BJ (cell line): ENCODE measurements at regions not wholly inside any gene's neighbourhood (a gene's known extent, or its start where the extent isn't known, plus 50 kb on each side); places are given as distances from the start of the nearest gene placed in this dataset.

Experiments used
- CTCF ChIA-PET: fragments of 350-600 bp; formaldehyde crosslinking; extraction: SDS; loops from one replicate; lab custom pipeline; 2021; ENCODE audit warnings: antibody characterized with exemption, inconsistent platforms; lab: Yijun Ruan, JAX
- POLR2A ChIA-PET: fragments of 300-600 bp; sonication (Branson Sonifier 250); formaldehyde crosslinking; extraction: SDS; loops from one replicate; lab custom pipeline; 2021; ENCODE audit warnings: antibody characterized with exemption; lab: Charles Lee
- DNase-seq: peaks from one replicate; pipeline ENCODE4 v3.0.0-alpha.2; 2011; ENCODE audit warnings: low read depth
- H3K27me3 ChIP-seq: 2 replicates; pipeline ENCODE4 v1.6.0; 2011; ENCODE audit warnings: low read length; ENCODE audit not compliant: control insufficient read depth, insufficient read depth
- H3K36me3 ChIP-seq: 2 replicates; pipeline ENCODE4 v1.5.1; 2011; ENCODE audit warnings: low read length; ENCODE audit not compliant: control insufficient read depth, insufficient read depth
- H3K4me3 ChIP-seq: 2 replicates; pipeline ENCODE4 v1.5.1; 2011; ENCODE audit warnings: low read depth, mild to moderate bottlenecking, control low read depth, low read length
- CTCF ChIP-seq: IDR thresholded peaks from 2 replicates; pipeline ENCODE4 v1.5.1; 2011; ENCODE audit warnings: low read depth, mild to moderate bottlenecking, control low read depth, inconsistent platforms, low read length, moderate library complexity; ENCODE audit not compliant: insufficient read depth

- DNase-seq: no peak
- POLR2A ChIA-PET: no interaction called here
- TF ChIP-seq CTCF: no peak
- CTCF ChIA-PET: interaction anchor here (1.5 to 2.7 kb wide), 2 partner anchors 9 to 13 kb away, joined by 4 to 10 read pairs; no protein-coding TSS in a partner anchor
- no peaks in the 10 kb centered on the region for H3K36me3 ChIP-seq
- no peak overlapping the region for H3K4me3 ChIP-seq
- peaks cover 3% of the 10 kb centered on the region; the same call in 1 of the 2 replicates for H3K27me3 ChIP-seq
These were observed 154.3 kb downstream of the ANKRD60 start for GRCh38 chr20:58073945-58074856.

- no peak overlapping the region for H3K4me3 ChIP-seq
- CTCF ChIA-PET: interaction anchor here (1.4 kb wide), 1 partner anchor 14 kb away, joined by 4 read pairs; no protein-coding TSS in a partner anchor
- DNase-seq: no peak
- H3K27me3 ChIP-seq: peaks cover 5% of the 10 kb centered on the region; the same call in 1 of the 2 replicates
- POLR2A ChIA-PET: no interaction called here
- H3K36me3 ChIP-seq: no peaks in the 10 kb centered on the region
- no peak for TF ChIP-seq CTCF
These were observed 155.5 kb downstream of the ANKRD60 start for GRCh38 chr20:58072695-58073671.

- no peak for DNase-seq
- H3K36me3 ChIP-seq: no peaks in the 10 kb centered on the region
- H3K4me3 ChIP-seq: no peak overlapping the region
- H3K27me3 ChIP-seq: peaks cover 5% of the 10 kb centered on the region; the same call in 1 of the 2 replicates
- POLR2A ChIA-PET: no interaction called here
- TF ChIP-seq CTCF: no peak
- CTCF ChIA-PET: interaction anchor here (1.4 kb wide), 1 partner anchor 15 kb away, joined by 4 read pairs; no protein-coding TSS in a partner anchor
These were observed 156.5 kb downstream of the ANKRD60 start for GRCh38 chr20:58071991-58072390.

GRCh38 chr20:58071298-58071697, 157.2 kb downstream of the ANKRD60 start:
- no peak for TF ChIP-seq CTCF
- no peak for DNase-seq
- CTCF ChIA-PET: no interaction called here
- no peaks in the 10 kb centered on the region for H3K36me3 ChIP-seq
- no peak overlapping the region for H3K4me3 ChIP-seq
- peaks cover 5% of the 10 kb centered on the region; the same call in 1 of the 2 replicates for H3K27me3 ChIP-seq
- POLR2A ChIA-PET: no interaction called here
